Thyroid gland (tissue), 4 donors: ENCODE measurements at regions not wholly inside any gene's neighbourhood (a gene's known extent, or its start where the extent isn't known, plus 50 kb on each side); places are given as distances from the start of the nearest gene placed in this dataset.

Experiments used
- CTCF ChIP-seq, 6 experiments: fragments of 200-600 bp in 3 of 6; fragments of 450-650 bp in 3 of 6; sonication (generic) in 3 of 6; IDR thresholded peaks; one replicate each; pipeline ENCODE4 v1.5.1; 2016 to 2019; ENCODE audit warnings: antibody characterized with exemption in 6 of 6, mild to moderate bottlenecking in 2 of 6, inconsistent platforms in 1 of 6, moderate library complexity in 1 of 6
- POLR2A ChIP-seq, 2 donors: fragments of 450-650 bp; IDR thresholded peaks; one replicate each; pipeline ENCODE4 v1.6.1; 2017; ENCODE audit warnings: antibody characterized with exemption in 2 of 2, mild to moderate bottlenecking in 2 of 2, moderate library complexity in 1 of 2

- TF ChIP-seq CTCF (IDR thresholded peaks at IDR 0.05) (no peak), POLR2A (IDR thresholded peaks at IDR 0.05) (no peak)
Observed at GRCh38 chr20:39825950-39826349, 863.1 kb downstream of the MAFB start.
